Type B pancreatic cell (in vitro differentiated cells): ENCODE measurements at regions not wholly inside any gene's neighbourhood (a gene's known extent, or its start where the extent isn't known, plus 50 kb on each side); places are given as distances from the start of the nearest gene placed in this dataset.

Experiments used
- DNase-seq: peaks from one replicate; pipeline ENCODE4 v3.0.0; 2021; ENCODE audit warnings: mixed read lengths; ENCODE audit not compliant: unreplicated experiment; ENCODE audit errors: extremely low spot score
- H3K27ac Mint-ChIP-seq: 2 replicates; pipeline ENCODE4 v1.8.0; 2021; ENCODE audit warnings: mild to moderate bottlenecking, mixed read lengths
- H3K27me3 Mint-ChIP-seq: 2 replicates; pipeline ENCODE4 v1.8.0; 2021; ENCODE audit warnings: mixed read lengths
- H3K36me3 Mint-ChIP-seq: 2 replicates; pipeline ENCODE4 v1.8.0; 2021; ENCODE audit warnings: mixed read lengths
- H3K4me1 Mint-ChIP-seq: one replicate; pipeline ENCODE4 v1.8.0; 2021; ENCODE audit warnings: mixed read lengths; ENCODE audit not compliant: unreplicated experiment
- H3K4me3 Mint-ChIP-seq: 2 replicates; pipeline ENCODE4 v1.8.0; 2021; ENCODE audit warnings: mild to moderate bottlenecking, mixed read lengths
- H3K9me3 Mint-ChIP-seq: 2 replicates; pipeline ENCODE4 v1.8.0; 2021; ENCODE audit warnings: mixed read lengths
- CTCF ChIP-seq: fragments of 200-600 bp; sonication (generic); conservative IDR thresholded peaks from 2 replicates; pipeline ENCODE4 v1.5.0; 2021; ENCODE audit warnings: antibody characterized with exemption, mild to moderate bottlenecking

GRCh38 chr5:67373518-67373917, 176.9 kb upstream of the CD180 start:
- Mint-ChIP-seq H3K9me3 (no peaks in the 10 kb centered on the region), H3K4me3 (no peak overlapping the region), H3K27me3 (no peaks in the 10 kb centered on the region), H3K4me1 (peaks cover 6% of the 10 kb centered on the region), H3K36me3 (no peaks in the 10 kb centered on the region), H3K27ac (no peak overlapping the region)
- DNase-seq = no peak
- no peak for TF ChIP-seq CTCF

- no peaks in the 10 kb centered on the region for H3K27me3 Mint-ChIP-seq
- no peaks in the 10 kb centered on the region for H3K9me3 Mint-ChIP-seq
- H3K4me3 Mint-ChIP-seq = no peak overlapping the region
- H3K27ac Mint-ChIP-seq = no peak overlapping the region
- H3K36me3 Mint-ChIP-seq = no peaks in the 10 kb centered on the region
- no peak for DNase-seq
- H3K4me1 Mint-ChIP-seq = peaks cover 6% of the 10 kb centered on the region
- TF ChIP-seq CTCF = no peak
These were observed 176.3 kb upstream of the CD180 start for GRCh38 chr5:67372887-67373286.

GRCh38 chr5:67371924-67372323, 175.3 kb upstream of the CD180 start:
- Mint-ChIP-seq H3K36me3 (no peaks in the 10 kb centered on the region), H3K27me3 (no peaks in the 10 kb centered on the region), H3K4me3 (no peak overlapping the region), H3K9me3 (no peaks in the 10 kb centered on the region), H3K27ac (no peak overlapping the region), H3K4me1 (peaks cover 6% of the 10 kb centered on the region)
- TF ChIP-seq CTCF = no peak
- no peak for DNase-seq

- no peak for TF ChIP-seq CTCF
- H3K4me3 Mint-ChIP-seq = no peak overlapping the region
- no peak for DNase-seq
- no peaks in the 10 kb centered on the region for H3K27me3 Mint-ChIP-seq
- no peaks in the 10 kb centered on the region for H3K36me3 Mint-ChIP-seq
- H3K4me1 Mint-ChIP-seq = peaks cover 4% of the 10 kb centered on the region
- peaks cover 4% of the 10 kb centered on the region for H3K9me3 Mint-ChIP-seq
- no peak overlapping the region for H3K27ac Mint-ChIP-seq
These were observed 170.2 kb upstream of the CD180 start for GRCh38 chr5:67366691-67367395.

- H3K27me3 Mint-ChIP-seq = no peaks in the 10 kb centered on the region
- peaks cover 4% of the 10 kb centered on the region for H3K9me3 Mint-ChIP-seq
- no peaks in the 10 kb centered on the region for H3K36me3 Mint-ChIP-seq
- no peak for DNase-seq
- H3K4me1 Mint-ChIP-seq = no peaks in the 10 kb centered on the region
- no peak for TF ChIP-seq CTCF
- no peak overlapping the region for H3K4me3 Mint-ChIP-seq
- H3K27ac Mint-ChIP-seq = no peak overlapping the region
These were observed 169.7 kb upstream of the CD180 start for GRCh38 chr5:67366276-67366675.
